Loucy (cell line): ENCODE measurements at regions not wholly inside any gene's neighbourhood (a gene's known extent, or its start where the extent isn't known, plus 50 kb on each side); places are given as distances from the start of the nearest gene placed in this dataset.

Source experiments
- H2AFZ ChIP-seq: fragments of 200-600 bp; sonication (generic); 2 replicates; pipeline ENCODE4 v1.6.0; 2016; ENCODE audit warnings: antibody characterized with exemption, mild to moderate bottlenecking, low read length, moderate library complexity
- H3F3A ChIP-seq: fragments of 200-600 bp; 2 replicates; pipeline ENCODE4 v1.6.0; 2016; ENCODE audit warnings: antibody characterized with exemption, low read depth, mild to moderate bottlenecking
- H3K27me3 ChIP-seq: fragments of 200-600 bp; sonication (generic); 2 replicates; pipeline ENCODE4 v1.6.1; 2014; ENCODE audit warnings: low read length, mild to moderate bottlenecking; ENCODE audit not compliant: insufficient read depth, poor library complexity, severe bottlenecking
- H3K36me3 ChIP-seq: fragments of 200-600 bp; sonication (generic); 2 replicates; pipeline ENCODE4 v1.6.1; 2016; ENCODE audit warnings: low read length; ENCODE audit not compliant: insufficient read depth
- H3K4me1 ChIP-seq: fragments of 200-600 bp; sonication (generic); 2 replicates; pipeline ENCODE4 v1.5.1; 2014; ENCODE audit warnings: low read length, mild to moderate bottlenecking; ENCODE audit not compliant: insufficient read depth, poor library complexity, severe bottlenecking
- H3K4me2 ChIP-seq: fragments of 200-600 bp; sonication (generic); 2 replicates; pipeline ENCODE4 v1.6.0; 2014; ENCODE audit warnings: antibody characterized with exemption, low read length, low read depth, mild to moderate bottlenecking; ENCODE audit not compliant: poor library complexity, severe bottlenecking
- H3K4me3 ChIP-seq: fragments of 200-600 bp; sonication (generic); 2 replicates; pipeline ENCODE4 v1.5.1; 2014; ENCODE audit warnings: low read length, mild to moderate bottlenecking, mixed read lengths; ENCODE audit not compliant: poor library complexity, severe bottlenecking
- H3K79me2 ChIP-seq: fragments of 200-600 bp; sonication (generic); 2 replicates; pipeline ENCODE4 v1.6.1; 2014; ENCODE audit warnings: low read length; ENCODE audit not compliant: insufficient read depth
- H3K9ac ChIP-seq: fragments of 200-600 bp; sonication (generic); 2 replicates; pipeline ENCODE4 v1.6.0; 2014; ENCODE audit warnings: mild to moderate bottlenecking, low read depth, low read length, moderate library complexity; ENCODE audit not compliant: poor library complexity, severe bottlenecking
- H3K9me2 ChIP-seq: fragments of 200-600 bp; sonication (generic); replicated peaks from 2 replicates; pipeline ENCODE4 v1.6.1; 2016; ENCODE audit warnings: low read depth, low read length, mixed read lengths
- H3K9me3 ChIP-seq: fragments of 200-600 bp; sonication (generic); 2 replicates; pipeline ENCODE4 v1.6.1; 2014; ENCODE audit warnings: mild to moderate bottlenecking, antibody characterized with exemption, low read length, low read depth; ENCODE audit not compliant: insufficient read depth
- H4K20me1 ChIP-seq: fragments of 200-600 bp; sonication (generic); 2 replicates; pipeline ENCODE4 v1.6.0; 2014; ENCODE audit warnings: antibody characterized with exemption, low read length, mild to moderate bottlenecking; ENCODE audit not compliant: insufficient read depth, poor library complexity, severe bottlenecking
- CTCF ChIP-seq: fragments of 200-600 bp; sonication (generic); conservative IDR thresholded peaks from 2 replicates; pipeline ENCODE4 v1.5.1; 2014; ENCODE audit warnings: mild to moderate bottlenecking, antibody characterized with exemption, low read length
- EZH2phosphoT487 ChIP-seq: fragments of 200-600 bp; IDR thresholded peaks from 2 replicates; pipeline ENCODE4 v1.6.1; 2018; ENCODE audit warnings: antibody characterized with exemption, mild to moderate bottlenecking, moderate library complexity, borderline replicate concordance

GRCh38 chr12:97912943-97913342 lies 450.3 kb downstream of the RMST start:
- no peaks in the 10 kb centered on the region for H3F3A ChIP-seq
- no peaks in the 10 kb centered on the region for H3K4me1 ChIP-seq
- no peaks in the 10 kb centered on the region for H3K79me2 ChIP-seq
- TF ChIP-seq CTCF (no peak), EZH2phosphoT487 (no peak)
- no peak overlapping the region for H3K4me2 ChIP-seq
- no peak overlapping the region for H2AFZ ChIP-seq
- H3K4me3 ChIP-seq, result no peak overlapping the region
- no peaks in the 10 kb centered on the region for H4K20me1 ChIP-seq
- H3K9me2 ChIP-seq, result no peaks in the 10 kb centered on the region
- no peak overlapping the region for H3K9ac ChIP-seq
- H3K27me3 ChIP-seq, result no peaks in the 10 kb centered on the region
- H3K36me3 ChIP-seq, result no peaks in the 10 kb centered on the region
- H3K9me3 ChIP-seq, result no peaks in the 10 kb centered on the region

- H3K27me3 ChIP-seq, result no peaks in the 10 kb centered on the region
- no peaks in the 10 kb centered on the region for H3K36me3 ChIP-seq
- H3K9ac ChIP-seq, result no peak overlapping the region
- TF ChIP-seq EZH2phosphoT487 (no peak), CTCF (no peak)
- H3K4me2 ChIP-seq, result no peak overlapping the region
- H3K79me2 ChIP-seq, result no peaks in the 10 kb centered on the region
- H3K9me3 ChIP-seq, result no peaks in the 10 kb centered on the region
- no peaks in the 10 kb centered on the region for H3F3A ChIP-seq
- no peak overlapping the region for H2AFZ ChIP-seq
- H4K20me1 ChIP-seq, result no peaks in the 10 kb centered on the region
- H3K9me2 ChIP-seq, result no peaks in the 10 kb centered on the region
- H3K4me1 ChIP-seq, result no peaks in the 10 kb centered on the region
- H3K4me3 ChIP-seq, result no peak overlapping the region
These were observed 459.5 kb downstream of the RMST start for GRCh38 chr12:97921979-97922722.

GRCh38 chr12:97923546-97923945 lies 460.9 kb downstream of the RMST start:
- Histone ChIP-seq H3K9me3 (no peaks in the 10 kb centered on the region), H3K4me2 (no peak overlapping the region), H3K4me1 (no peaks in the 10 kb centered on the region), H3K36me3 (no peaks in the 10 kb centered on the region), H4K20me1 (no peaks in the 10 kb centered on the region), H3K79me2 (no peaks in the 10 kb centered on the region), H3F3A (no peaks in the 10 kb centered on the region), H3K9me2 (no peaks in the 10 kb centered on the region), H3K9ac (no peak overlapping the region), H3K4me3 (no peak overlapping the region), H3K27me3 (no peaks in the 10 kb centered on the region), H2AFZ (no peak overlapping the region)
- TF ChIP-seq EZH2phosphoT487, result no peak
- no peak for TF ChIP-seq CTCF
